Peyer's patch (tissue), 4 donors: ENCODE measurements at regions not wholly inside any gene's neighbourhood (a gene's known extent, or its start where the extent isn't known, plus 50 kb on each side); places are given as distances from the start of the nearest gene placed in this dataset.

ENCODE experiments used
- DNase-seq, 3 donors: peaks; one replicate each; pipeline ENCODE4 v3.0.0-alpha.2; 2017 to 2019
- H3K27ac ChIP-seq, 4 donors: fragments of 200-600 bp; sonication (generic); one replicate each; pipeline ENCODE4 v1.5.1; 2016 to 2019
- H3K27me3 ChIP-seq, 2 donors: fragments of 200-600 bp; sonication (generic); one replicate each; pipeline ENCODE4 v1.5.1; 2019
- H3K36me3 ChIP-seq, 3 donors: fragments of 200-600 bp; sonication (generic); one replicate each; pipeline ENCODE4 v1.5.1; 2016 to 2019
- H3K4me1 ChIP-seq, 4 donors: fragments of 200-600 bp; sonication (generic); one replicate each; pipeline ENCODE4 v1.5.1; 2016 to 2019
- H3K4me3 ChIP-seq, 4 donors: fragments of 200-600 bp; sonication (generic); 1 replicate in 3 of 4; 2 replicates in 1 of 4; pipeline ENCODE4 v1.5.1; 2016 to 2019; ENCODE audit warnings: mild to moderate bottlenecking in 1 of 4
- H3K9me3 ChIP-seq, 4 donors: fragments of 200-600 bp; sonication (generic); one replicate each; pipeline ENCODE4 v1.5.1; 2016 to 2019; ENCODE audit warnings: mild to moderate bottlenecking in 1 of 4
- CTCF ChIP-seq, 6 experiments: fragments of 450-650 bp in 4 of 6; fragments of 200-600 bp in 2 of 6; sonication (generic) in 1 of 6; IDR thresholded peaks; one replicate each; pipeline ENCODE4 v1.5.1; 2017 to 2019; ENCODE audit warnings: antibody characterized with exemption in 6 of 6, mild to moderate bottlenecking in 3 of 6, moderate library complexity in 1 of 6
- POLR2A ChIP-seq, 2 donors: fragments of 450-650 bp; IDR thresholded peaks; one replicate each; pipeline ENCODE4 v1.5.1; 2017; ENCODE audit warnings: antibody characterized with exemption in 2 of 2, mild to moderate bottlenecking in 2 of 2, moderate library complexity in 2 of 2

- H3K4me3 ChIP-seq, result no peak overlapping the region
- TF ChIP-seq CTCF (IDR thresholded peaks at IDR 0.05), result no peak
- TF ChIP-seq POLR2A (IDR thresholded peaks at IDR 0.05), result no peak
- no peak for DNase-seq
- peaks cover 0 to 2% (median 0%) of the 10 kb centered on the region in 4 donors for H3K9me3 ChIP-seq
- no peaks in the 10 kb centered on the region for H3K36me3 ChIP-seq
- H3K4me1 ChIP-seq, result no peaks in the 10 kb centered on the region
- no peaks in the 10 kb centered on the region for H3K27me3 ChIP-seq
- no peak overlapping the region for H3K27ac ChIP-seq
Observed at GRCh38 chr13:64074971-64075474, 2659.4 kb upstream of the PCDH20 start.

GRCh38 chr13:64073203-64073602 lies 2657.6 kb upstream of the PCDH20 start:
- Histone ChIP-seq H3K27me3 (no peaks in the 10 kb centered on the region), H3K4me3 (no peak overlapping the region), H3K36me3 (no peaks in the 10 kb centered on the region), H3K9me3 (no peaks in the 10 kb centered on the region), H3K27ac (no peak overlapping the region), H3K4me1 (no peaks in the 10 kb centered on the region)
- TF ChIP-seq CTCF (IDR thresholded peaks at IDR 0.05) (no peak), POLR2A (IDR thresholded peaks at IDR 0.05) (no peak)
- DNase-seq, result no peak

- TF ChIP-seq CTCF (IDR thresholded peaks at IDR 0.05) (no peak), POLR2A (IDR thresholded peaks at IDR 0.05) (no peak)
- no peak for DNase-seq
- Histone ChIP-seq H3K4me1 (no peaks in the 10 kb centered on the region), H3K4me3 (no peak overlapping the region), H3K27me3 (no peaks in the 10 kb centered on the region), H3K36me3 (no peaks in the 10 kb centered on the region), H3K9me3 (no peaks in the 10 kb centered on the region), H3K27ac (no peak overlapping the region)
Observed at GRCh38 chr13:64071352-64071751, 2655.7 kb upstream of the PCDH20 start.

- no peaks in the 10 kb centered on the region for H3K36me3 ChIP-seq
- no peaks in the 10 kb centered on the region for H3K4me1 ChIP-seq
- no peak for DNase-seq
- H3K9me3 ChIP-seq, result no peaks in the 10 kb centered on the region
- H3K4me3 ChIP-seq, result no peak overlapping the region
- H3K27ac ChIP-seq, result no peak overlapping the region
- TF ChIP-seq CTCF (IDR thresholded peaks at IDR 0.05), result no peak
- no peak for TF ChIP-seq POLR2A (IDR thresholded peaks at IDR 0.05)
- H3K27me3 ChIP-seq, result no peaks in the 10 kb centered on the region
Observed at GRCh38 chr13:64069892-64070291, 2654.2 kb upstream of the PCDH20 start.

GRCh38 chr13:64066711-64067110 lies 2651.1 kb upstream of the PCDH20 start:
- no peak for TF ChIP-seq CTCF (IDR thresholded peaks at IDR 0.05)
- TF ChIP-seq POLR2A (IDR thresholded peaks at IDR 0.05), result no peak
- DNase-seq, result no peak
- no peaks in the 10 kb centered on the region for H3K27me3 ChIP-seq
- no peaks in the 10 kb centered on the region for H3K9me3 ChIP-seq
- no peaks in the 10 kb centered on the region for H3K4me1 ChIP-seq
- no peak overlapping the region for H3K4me3 ChIP-seq
- H3K36me3 ChIP-seq, result no peaks in the 10 kb centered on the region
- H3K27ac ChIP-seq, result no peak overlapping the region

- Histone ChIP-seq H3K27ac (no peak overlapping the region), H3K4me3 (no peak overlapping the region), H3K9me3 (no peaks in the 10 kb centered on the region), H3K36me3 (no peaks in the 10 kb centered on the region), H3K27me3 (no peaks in the 10 kb centered on the region), H3K4me1 (no peaks in the 10 kb centered on the region)
- no peak for DNase-seq
- no peak for TF ChIP-seq CTCF (IDR thresholded peaks at IDR 0.05)
- TF ChIP-seq POLR2A (IDR thresholded peaks at IDR 0.05), result no peak
Observed at GRCh38 chr13:64061649-64062048, 2646.0 kb upstream of the PCDH20 start.
